AG20443 (cell line): ENCODE measurements at regions not wholly inside any gene's neighbourhood (a gene's known extent, or its start where the extent isn't known, plus 50 kb on each side); places are given as distances from the start of the nearest gene placed in this dataset.
"Not testable (repeated sequence)": the region's sequence is repeated elsewhere in the genome, so short reads cannot be mapped to it uniquely, and the experiment has no call there.

Experiments used
- DNase-seq: peaks from one replicate; pipeline ENCODE4 v3.0.0; 2012; ENCODE audit warnings: low spot score, mixed read lengths

- DNase-seq, result no peak
Measured at GRCh38 chr15:29550834-29551465, 271.3 kb downstream of the TJP1 start.

- no peak for DNase-seq
Measured at GRCh38 chr15:29548006-29548405, 274.3 kb downstream of the TJP1 start.

GRCh38 chr15:29544513-29545128 lies 275.0 kb upstream of the NSMCE3 start:
- no peak for DNase-seq

- no peak for DNase-seq
Measured at GRCh38 chr15:29542994-29543393, 273.4 kb upstream of the NSMCE3 start.

- no peak for DNase-seq
Measured at GRCh38 chr15:29541309-29541708, 271.7 kb upstream of the NSMCE3 start.

- no peak for DNase-seq
Measured at GRCh38 chr15:29540479-29540878, 270.9 kb upstream of the NSMCE3 start.

- no peak for DNase-seq
Measured at GRCh38 chr15:29539736-29540135, 270.1 kb upstream of the NSMCE3 start.

- DNase-seq, result no peak
Measured at GRCh38 chr15:29538044-29538443, 268.4 kb upstream of the NSMCE3 start.

- no peak for DNase-seq
Measured at GRCh38 chr15:29535952-29536351, 266.3 kb upstream of the NSMCE3 start.

- no peak for DNase-seq
Measured at GRCh38 chr15:29534378-29534777, 264.8 kb upstream of the NSMCE3 start.

- DNase-seq, result no peak
Measured at GRCh38 chr15:29533647-29534046, 264.0 kb upstream of the NSMCE3 start.

- no peak for DNase-seq
Measured at GRCh38 chr15:29532296-29532695, 262.7 kb upstream of the NSMCE3 start.

GRCh38 chr15:29530966-29531365 lies 261.3 kb upstream of the NSMCE3 start:
- no peak for DNase-seq

- no peak for DNase-seq
Measured at GRCh38 chr15:29529043-29529442, 259.4 kb upstream of the NSMCE3 start.

- no peak for DNase-seq
Measured at GRCh38 chr15:29528276-29528675, 258.7 kb upstream of the NSMCE3 start.

GRCh38 chr15:29526802-29527201 lies 257.2 kb upstream of the NSMCE3 start:
- no peak for DNase-seq

GRCh38 chr15:29522373-29523276 lies 253.0 kb upstream of the NSMCE3 start:
- no peak for DNase-seq

- DNase-seq, result no peak
Measured at GRCh38 chr15:29518442-29518841, 248.8 kb upstream of the NSMCE3 start.

GRCh38 chr15:29517829-29518228 lies 248.2 kb upstream of the NSMCE3 start:
- DNase-seq, result no peak

- DNase-seq, result no peak
Measured at GRCh38 chr15:29516929-29517328, 247.3 kb upstream of the NSMCE3 start.

GRCh38 chr15:29514926-29515325 lies 245.3 kb upstream of the NSMCE3 start:
- no peak for DNase-seq

GRCh38 chr15:29511663-29512062 lies 242.0 kb upstream of the NSMCE3 start:
- no peak for DNase-seq

- DNase-seq, result not testable (repeated sequence)
Measured at GRCh38 chr15:29505535-29505934, 235.9 kb upstream of the NSMCE3 start.
